SK-N-SH (cell line): ENCODE measurements at regions not wholly inside any gene's neighbourhood (a gene's known extent, or its start where the extent isn't known, plus 50 kb on each side); places are given as distances from the start of the nearest gene placed in this dataset.

ENCODE experiments used
- EZH2phosphoT487 ChIP-seq: fragments of 200-600 bp; sonication (generic); IDR thresholded peaks from 2 replicates; pipeline ENCODE4 v1.6.1; 2017; ENCODE audit warnings: low read depth, mixed run types, mild to moderate bottlenecking, antibody characterized with exemption, moderate library complexity, borderline replicate concordance
- FOXM1 ChIP-seq: IDR thresholded peaks from 2 replicates; pipeline ENCODE4 v1.4.0; 2012; ENCODE audit warnings: low read depth, mild to moderate bottlenecking
- GABPA ChIP-seq: IDR thresholded peaks from 2 replicates; pipeline ENCODE4 v1.4.0; 2012; ENCODE audit warnings: low read depth, mild to moderate bottlenecking
- IRF3 ChIP-seq: fragments of 150-350 bp; IDR thresholded peaks from 2 replicates; pipeline ENCODE4 v1.6.1; 2016; ENCODE audit warnings: mild to moderate bottlenecking, low read depth, low read length
- NRF1 ChIP-seq: IDR thresholded peaks from 2 replicates; pipeline ENCODE4 v1.6.1; 2012; ENCODE audit warnings: low read depth, mild to moderate bottlenecking, low read length
- RAD21 ChIP-seq: IDR thresholded peaks from 2 replicates; pipeline ENCODE4 v1.6.1; 2012; ENCODE audit warnings: mild to moderate bottlenecking, low read length
- SIN3A ChIP-seq: IDR thresholded peaks from 2 replicates; pipeline ENCODE4 v1.6.1; 2012; ENCODE audit warnings: low read depth, mild to moderate bottlenecking, low read length, moderate library complexity, borderline replicate concordance
- SMC3 ChIP-seq: IDR thresholded peaks from 2 replicates; pipeline ENCODE4 v1.6.1; 2012; ENCODE audit warnings: low read depth, low read length, improper control_type of control experiment
- USF2 ChIP-seq: fragments of 150-350 bp; IDR thresholded peaks from 2 replicates; pipeline ENCODE4 v1.6.1; 2017; ENCODE audit warnings: antibody characterized with exemption, low read length, low read depth, borderline replicate concordance
- YY1 ChIP-seq: IDR thresholded peaks from 2 replicates; pipeline ENCODE4 v1.4.0; 2012; ENCODE audit warnings: low read depth, mild to moderate bottlenecking
- TF ChIP-seq, protein P1 (sequence below): fragments of 200-600 bp; sonication (generic); IDR thresholded peaks from 2 replicates; pipeline ENCODE4 v1.6.1; 2017; ENCODE audit warnings: antibody characterized with exemption, mild to moderate bottlenecking, moderate library complexity
- TF ChIP-seq, protein P2 (sequence below): IDR thresholded peaks from 2 replicates; pipeline ENCODE4 v1.4.0; 2012; ENCODE audit warnings: low read depth, borderline replicate concordance

- TF ChIP-seq SIN3A (no peak), YY1 (no peak), IRF3 (no peak), FOXM1 (no peak), NRF1 (no peak), EZH2phosphoT487 (no peak), USF2 (no peak), RAD21 (no peak), GABPA (no peak), SMC3 (no peak)
- TF ChIP-seq, protein P1, sequence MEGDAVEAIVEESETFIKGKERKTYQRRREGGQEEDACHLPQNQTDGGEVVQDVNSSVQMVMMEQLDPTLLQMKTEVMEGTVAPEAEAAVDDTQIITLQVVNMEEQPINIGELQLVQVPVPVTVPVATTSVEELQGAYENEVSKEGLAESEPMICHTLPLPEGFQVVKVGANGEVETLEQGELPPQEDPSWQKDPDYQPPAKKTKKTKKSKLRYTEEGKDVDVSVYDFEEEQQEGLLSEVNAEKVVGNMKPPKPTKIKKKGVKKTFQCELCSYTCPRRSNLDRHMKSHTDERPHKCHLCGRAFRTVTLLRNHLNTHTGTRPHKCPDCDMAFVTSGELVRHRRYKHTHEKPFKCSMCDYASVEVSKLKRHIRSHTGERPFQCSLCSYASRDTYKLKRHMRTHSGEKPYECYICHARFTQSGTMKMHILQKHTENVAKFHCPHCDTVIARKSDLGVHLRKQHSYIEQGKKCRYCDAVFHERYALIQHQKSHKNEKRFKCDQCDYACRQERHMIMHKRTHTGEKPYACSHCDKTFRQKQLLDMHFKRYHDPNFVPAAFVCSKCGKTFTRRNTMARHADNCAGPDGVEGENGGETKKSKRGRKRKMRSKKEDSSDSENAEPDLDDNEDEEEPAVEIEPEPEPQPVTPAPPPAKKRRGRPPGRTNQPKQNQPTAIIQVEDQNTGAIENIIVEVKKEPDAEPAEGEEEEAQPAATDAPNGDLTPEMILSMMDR, result no peak
- TF ChIP-seq, protein P2, sequence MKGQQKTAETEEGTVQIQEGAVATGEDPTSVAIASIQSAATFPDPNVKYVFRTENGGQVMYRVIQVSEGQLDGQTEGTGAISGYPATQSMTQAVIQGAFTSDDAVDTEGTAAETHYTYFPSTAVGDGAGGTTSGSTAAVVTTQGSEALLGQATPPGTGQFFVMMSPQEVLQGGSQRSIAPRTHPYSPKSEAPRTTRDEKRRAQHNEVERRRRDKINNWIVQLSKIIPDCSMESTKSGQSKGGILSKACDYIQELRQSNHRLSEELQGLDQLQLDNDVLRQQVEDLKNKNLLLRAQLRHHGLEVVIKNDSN, result no peak
These were observed 126.7 kb downstream of the CTH start for GRCh38 chr1:70537788-70538187.
